Neural cell (in vitro differentiated cells): ENCODE measurements at regions not wholly inside any gene's neighbourhood (a gene's known extent, or its start where the extent isn't known, plus 50 kb on each side); places are given as distances from the start of the nearest gene placed in this dataset.

Source experiments
- H2AFZ ChIP-seq: fragments of 200-600, 300-800 bp; sonication (generic), shearing (Covaris generic); 2 replicates; pipeline ENCODE4 v1.6.0; 2014; ENCODE audit warnings: low read depth, mild to moderate bottlenecking, antibody characterized with exemption, low read length, moderate library complexity
- H3F3A ChIP-seq: fragments of 200-600 bp; shearing (Covaris generic); 2 replicates; pipeline ENCODE4 v1.6.1; 2016; ENCODE audit warnings: mild to moderate bottlenecking, moderate library complexity, mixed read lengths, antibody characterized with exemption, low read length; ENCODE audit not compliant: insufficient read depth, poor library complexity, severe bottlenecking
- H3K27ac ChIP-seq: fragments of 200-600, 300-800 bp; sonication (generic), shearing (Covaris generic); 2 replicates; pipeline ENCODE4 v1.5.1; 2014; ENCODE audit warnings: mild to moderate bottlenecking, low read length, moderate library complexity
- H3K27me3 ChIP-seq: fragments of 300-800, 200-600 bp; sonication (generic), shearing (Covaris generic); 2 replicates; pipeline ENCODE4 v1.6.0; 2014; ENCODE audit warnings: mild to moderate bottlenecking, low read depth, low read length, moderate library complexity; ENCODE audit not compliant: insufficient read depth
- H3K36me3 ChIP-seq: fragments of 300-800, 200-600 bp; sonication (generic), shearing (Covaris generic); 2 replicates; pipeline ENCODE4 v1.5.1; 2014; ENCODE audit warnings: mild to moderate bottlenecking, antibody characterized with exemption, low read length, moderate library complexity; ENCODE audit not compliant: insufficient read depth
- H3K4me2 ChIP-seq: fragments of 300-800, 200-600 bp; sonication (generic), shearing (Covaris generic); 2 replicates; pipeline ENCODE4 v1.6.0; 2014; ENCODE audit warnings: mild to moderate bottlenecking, low read length
- H3K4me3 ChIP-seq: fragments of 300-800, 200-600 bp; sonication (generic), shearing (Covaris generic); 2 replicates; pipeline ENCODE4 v1.5.1; 2014; ENCODE audit warnings: mild to moderate bottlenecking, low read length, moderate library complexity
- H3K79me2 ChIP-seq: fragments of 200-600 bp; shearing (Covaris generic); replicated peaks from 2 replicates; pipeline ENCODE4 v1.6.0; 2014; ENCODE audit warnings: mild to moderate bottlenecking, low read length, moderate library complexity; ENCODE audit not compliant: insufficient read depth
- H3K9ac ChIP-seq: fragments of 300-800, 200-600 bp; sonication (generic), shearing (Covaris generic); 2 replicates; pipeline ENCODE4 v1.6.1; 2016; ENCODE audit warnings: mild to moderate bottlenecking, low read length, mixed read lengths
- H3K9me2 ChIP-seq: fragments of 200-600 bp; shearing (Covaris generic); 2 replicates; pipeline ENCODE4 v1.6.1; 2016; ENCODE audit warnings: mild to moderate bottlenecking, low read length, mixed read lengths; ENCODE audit not compliant: insufficient read depth
- H3K9me3 ChIP-seq: fragments of 200-600, 300-800 bp; sonication (generic), shearing (Covaris generic); 2 replicates; pipeline ENCODE4 v1.6.1; 2016; ENCODE audit warnings: mild to moderate bottlenecking, mixed run types, low read length, moderate library complexity, mixed read lengths
- H4K20me1 ChIP-seq: fragments of 200-600 bp; shearing (Covaris generic); 2 replicates; pipeline ENCODE4 v1.6.1; 2016; ENCODE audit warnings: mild to moderate bottlenecking, mixed run types; ENCODE audit not compliant: insufficient read depth
- EP300 ChIP-seq: fragments of 450-650 bp; conservative IDR thresholded peaks from 2 replicates; pipeline ENCODE4 v1.6.1; 2014; ENCODE audit warnings: antibody characterized with exemption, mild to moderate bottlenecking, moderate library complexity; ENCODE audit not compliant: poor library complexity, severe bottlenecking
- EZH2 ChIP-seq: fragments of 200-600, 300-800 bp; shearing (Covaris generic), sonication (generic); IDR thresholded peaks from 2 replicates; pipeline ENCODE4 v1.6.1; 2014; ENCODE audit warnings: antibody characterized with exemption, low read length, borderline replicate concordance, mild to moderate bottlenecking; ENCODE audit not compliant: insufficient read depth, poor library complexity, severe bottlenecking
- MXI1 ChIP-seq: fragments of 450-650 bp; conservative IDR thresholded peaks from 2 replicates; pipeline ENCODE4 v1.6.1; 2014; ENCODE audit warnings: antibody characterized with exemption, mild to moderate bottlenecking; ENCODE audit not compliant: poor library complexity, severe bottlenecking
- POLR2AphosphoS5 ChIP-seq: IDR thresholded peaks from 2 replicates; pipeline ENCODE4 v1.6.1; 2012
- RAD21 ChIP-seq: fragments of 450-650 bp; conservative IDR thresholded peaks from 2 replicates; pipeline ENCODE4 v1.6.1; 2014; ENCODE audit warnings: antibody characterized with exemption, mild to moderate bottlenecking, moderate library complexity
- REST ChIP-seq: IDR thresholded peaks from 2 replicates; pipeline ENCODE4 v1.6.1; 2012; ENCODE audit warnings: borderline replicate concordance
- SMC3 ChIP-seq: fragments of 450-650 bp; conservative IDR thresholded peaks from 2 replicates; pipeline ENCODE4 v1.6.1; 2014; ENCODE audit warnings: antibody characterized with exemption, mild to moderate bottlenecking, moderate library complexity; ENCODE audit not compliant: poor library complexity
- TAF1 ChIP-seq: IDR thresholded peaks from 2 replicates; pipeline ENCODE4 v1.6.1; 2012; ENCODE audit warnings: low read depth
- TF ChIP-seq, protein P1 (sequence below): fragments of 450-650 bp; IDR thresholded peaks from 2 replicates; pipeline ENCODE4 v1.5.1; 2014; ENCODE audit warnings: antibody characterized with exemption, mild to moderate bottlenecking, moderate library complexity; ENCODE audit not compliant: poor library complexity, severe bottlenecking

- no peak for TF ChIP-seq SMC3
- TF ChIP-seq, protein P1, sequence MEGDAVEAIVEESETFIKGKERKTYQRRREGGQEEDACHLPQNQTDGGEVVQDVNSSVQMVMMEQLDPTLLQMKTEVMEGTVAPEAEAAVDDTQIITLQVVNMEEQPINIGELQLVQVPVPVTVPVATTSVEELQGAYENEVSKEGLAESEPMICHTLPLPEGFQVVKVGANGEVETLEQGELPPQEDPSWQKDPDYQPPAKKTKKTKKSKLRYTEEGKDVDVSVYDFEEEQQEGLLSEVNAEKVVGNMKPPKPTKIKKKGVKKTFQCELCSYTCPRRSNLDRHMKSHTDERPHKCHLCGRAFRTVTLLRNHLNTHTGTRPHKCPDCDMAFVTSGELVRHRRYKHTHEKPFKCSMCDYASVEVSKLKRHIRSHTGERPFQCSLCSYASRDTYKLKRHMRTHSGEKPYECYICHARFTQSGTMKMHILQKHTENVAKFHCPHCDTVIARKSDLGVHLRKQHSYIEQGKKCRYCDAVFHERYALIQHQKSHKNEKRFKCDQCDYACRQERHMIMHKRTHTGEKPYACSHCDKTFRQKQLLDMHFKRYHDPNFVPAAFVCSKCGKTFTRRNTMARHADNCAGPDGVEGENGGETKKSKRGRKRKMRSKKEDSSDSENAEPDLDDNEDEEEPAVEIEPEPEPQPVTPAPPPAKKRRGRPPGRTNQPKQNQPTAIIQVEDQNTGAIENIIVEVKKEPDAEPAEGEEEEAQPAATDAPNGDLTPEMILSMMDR = no peak
- no peak for TF ChIP-seq REST
- TF ChIP-seq EZH2 = no peak
- no peak for TF ChIP-seq RAD21
- TF ChIP-seq MXI1 = no peak
- TF ChIP-seq POLR2AphosphoS5 = no peak
- no peak for TF ChIP-seq EP300
- no peak for TF ChIP-seq TAF1
- Histone ChIP-seq H3K9me3 (no peaks in the 10 kb centered on the region), H3K79me2 (no peaks in the 10 kb centered on the region), H3K4me3 (no peak overlapping the region), H3K27ac (no peak overlapping the region), H3K36me3 (no peaks in the 10 kb centered on the region), H3F3A (no peaks in the 10 kb centered on the region), H3K4me2 (no peak overlapping the region), H3K9ac (no peak overlapping the region), H2AFZ (no peak overlapping the region), H3K9me2 (no peaks in the 10 kb centered on the region), H4K20me1 (no peaks in the 10 kb centered on the region), H3K27me3 (no peaks in the 10 kb centered on the region)
Measured at GRCh38 chr1:191427593-191427992, 730.7 kb upstream of the RGS18 start.

DNA sequence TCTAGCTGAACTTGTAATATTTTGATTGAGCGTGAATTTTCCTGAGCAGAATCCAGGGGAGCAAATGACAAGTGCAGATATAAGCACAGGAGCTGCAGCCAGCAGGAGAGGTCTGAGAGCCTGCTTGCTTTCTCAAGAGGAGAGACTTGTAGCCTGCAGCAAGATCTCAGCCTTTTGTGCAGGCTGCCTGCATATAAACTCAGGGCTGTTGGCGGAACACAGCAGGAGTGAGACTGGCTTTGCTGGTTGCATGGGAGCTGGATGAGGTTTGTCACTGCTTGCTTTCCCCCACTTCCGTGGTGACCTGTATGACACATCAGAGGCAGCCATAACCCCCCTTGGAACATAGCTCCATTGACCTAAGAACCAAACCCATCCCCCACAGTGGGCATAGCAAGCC lies 725.4 kb upstream of the RGS18 start:
- no peaks in the 10 kb centered on the region for H3K9me2 ChIP-seq
- TF ChIP-seq POLR2AphosphoS5 (no peak), TAF1 (no peak), EP300 (no peak), MXI1 (no peak), REST (no peak), RAD21 (no peak)
- H3K9ac ChIP-seq = no peak overlapping the region
- H3K27ac ChIP-seq = no peak overlapping the region
- H3K79me2 ChIP-seq = no peaks in the 10 kb centered on the region
- H3K27me3 ChIP-seq = no peaks in the 10 kb centered on the region
- no peak overlapping the region for H2AFZ ChIP-seq
- no peak overlapping the region for H3K4me3 ChIP-seq
- H3F3A ChIP-seq = no peaks in the 10 kb centered on the region
- H3K9me3 ChIP-seq = no peaks in the 10 kb centered on the region
- H3K4me2 ChIP-seq = no peak overlapping the region
- no peaks in the 10 kb centered on the region for H4K20me1 ChIP-seq
- H3K36me3 ChIP-seq = no peaks in the 10 kb centered on the region
